ENCODE measurements at regions not wholly inside any gene's neighbourhood (a gene's known extent, or its start where the extent isn't known, plus 50 kb on each side); places are given as distances from the start of the nearest gene placed in this dataset.

DNA sequence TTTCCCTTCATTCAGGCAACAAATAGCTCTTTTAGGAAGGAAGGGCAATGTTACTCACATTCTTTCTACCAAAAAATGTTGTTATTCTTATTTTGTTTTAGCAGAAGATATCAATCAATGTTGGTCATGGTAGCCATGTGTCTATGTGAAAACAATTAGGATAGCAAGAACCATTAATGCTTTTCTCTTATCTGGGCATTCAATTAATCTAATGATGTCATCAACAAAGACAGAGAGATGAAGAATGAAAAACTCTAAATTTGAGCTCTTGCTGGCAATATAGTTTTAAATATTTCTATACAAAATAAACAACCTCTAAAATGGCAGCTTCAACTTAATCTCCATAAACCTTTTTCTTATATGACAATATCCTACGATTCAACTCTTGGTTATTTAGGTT is 353.7 kb upstream of the ANKRD30A start:
- TF ChIP-seq, protein P1, sequence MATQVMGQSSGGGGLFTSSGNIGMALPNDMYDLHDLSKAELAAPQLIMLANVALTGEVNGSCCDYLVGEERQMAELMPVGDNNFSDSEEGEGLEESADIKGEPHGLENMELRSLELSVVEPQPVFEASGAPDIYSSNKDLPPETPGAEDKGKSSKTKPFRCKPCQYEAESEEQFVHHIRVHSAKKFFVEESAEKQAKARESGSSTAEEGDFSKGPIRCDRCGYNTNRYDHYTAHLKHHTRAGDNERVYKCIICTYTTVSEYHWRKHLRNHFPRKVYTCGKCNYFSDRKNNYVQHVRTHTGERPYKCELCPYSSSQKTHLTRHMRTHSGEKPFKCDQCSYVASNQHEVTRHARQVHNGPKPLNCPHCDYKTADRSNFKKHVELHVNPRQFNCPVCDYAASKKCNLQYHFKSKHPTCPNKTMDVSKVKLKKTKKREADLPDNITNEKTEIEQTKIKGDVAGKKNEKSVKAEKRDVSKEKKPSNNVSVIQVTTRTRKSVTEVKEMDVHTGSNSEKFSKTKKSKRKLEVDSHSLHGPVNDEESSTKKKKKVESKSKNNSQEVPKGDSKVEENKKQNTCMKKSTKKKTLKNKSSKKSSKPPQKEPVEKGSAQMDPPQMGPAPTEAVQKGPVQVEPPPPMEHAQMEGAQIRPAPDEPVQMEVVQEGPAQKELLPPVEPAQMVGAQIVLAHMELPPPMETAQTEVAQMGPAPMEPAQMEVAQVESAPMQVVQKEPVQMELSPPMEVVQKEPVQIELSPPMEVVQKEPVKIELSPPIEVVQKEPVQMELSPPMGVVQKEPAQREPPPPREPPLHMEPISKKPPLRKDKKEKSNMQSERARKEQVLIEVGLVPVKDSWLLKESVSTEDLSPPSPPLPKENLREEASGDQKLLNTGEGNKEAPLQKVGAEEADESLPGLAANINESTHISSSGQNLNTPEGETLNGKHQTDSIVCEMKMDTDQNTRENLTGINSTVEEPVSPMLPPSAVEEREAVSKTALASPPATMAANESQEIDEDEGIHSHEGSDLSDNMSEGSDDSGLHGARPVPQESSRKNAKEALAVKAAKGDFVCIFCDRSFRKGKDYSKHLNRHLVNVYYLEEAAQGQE (IDR thresholded peaks at IDR 0.05; ENCODE audit: low read depth) = no peak
- no peak for TF ChIP-seq SIN3A (IDR thresholded peaks at IDR 0.05; ENCODE audit: low read depth)
- TF ChIP-seq, protein P2, sequence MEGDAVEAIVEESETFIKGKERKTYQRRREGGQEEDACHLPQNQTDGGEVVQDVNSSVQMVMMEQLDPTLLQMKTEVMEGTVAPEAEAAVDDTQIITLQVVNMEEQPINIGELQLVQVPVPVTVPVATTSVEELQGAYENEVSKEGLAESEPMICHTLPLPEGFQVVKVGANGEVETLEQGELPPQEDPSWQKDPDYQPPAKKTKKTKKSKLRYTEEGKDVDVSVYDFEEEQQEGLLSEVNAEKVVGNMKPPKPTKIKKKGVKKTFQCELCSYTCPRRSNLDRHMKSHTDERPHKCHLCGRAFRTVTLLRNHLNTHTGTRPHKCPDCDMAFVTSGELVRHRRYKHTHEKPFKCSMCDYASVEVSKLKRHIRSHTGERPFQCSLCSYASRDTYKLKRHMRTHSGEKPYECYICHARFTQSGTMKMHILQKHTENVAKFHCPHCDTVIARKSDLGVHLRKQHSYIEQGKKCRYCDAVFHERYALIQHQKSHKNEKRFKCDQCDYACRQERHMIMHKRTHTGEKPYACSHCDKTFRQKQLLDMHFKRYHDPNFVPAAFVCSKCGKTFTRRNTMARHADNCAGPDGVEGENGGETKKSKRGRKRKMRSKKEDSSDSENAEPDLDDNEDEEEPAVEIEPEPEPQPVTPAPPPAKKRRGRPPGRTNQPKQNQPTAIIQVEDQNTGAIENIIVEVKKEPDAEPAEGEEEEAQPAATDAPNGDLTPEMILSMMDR (IDR thresholded peaks at IDR 0.05 in 2 of 3, conservative IDR thresholded peaks at IDR 0.05 in 1 of 3; ENCODE audit: borderline replicate concordance in 1 of 3, insufficient read depth in 1 of 3, low read depth in 2 of 3, low read length in 2 of 3) = no peak
- no peak for TF ChIP-seq SP1 (IDR thresholded peaks at IDR 0.05; ENCODE audit: low read depth)
- TF ChIP-seq POLR2AphosphoS5 (IDR thresholded peaks at IDR 0.05; ENCODE audit: low read depth, low read length) = no peak
- TF ChIP-seq TCF7L2 (IDR thresholded peaks at IDR 0.05; ENCODE audit: borderline replicate concordance, extremely low read depth, insufficient read depth, insufficient read length) = no peak
- no peak for TF ChIP-seq SRF (IDR thresholded peaks at IDR 0.05; ENCODE audit: low read depth)
- no peak for TF ChIP-seq EZH2 (IDR thresholded peaks at IDR 0.05)
- TF ChIP-seq MAX (IDR thresholded peaks at IDR 0.05) = no peak
- TF ChIP-seq YY1 (IDR thresholded peaks at IDR 0.05; ENCODE audit: extremely low read depth, insufficient replicate concordance, low read depth, low read length) = no peak
